Tibial nerve (tissue), 3 donors: ENCODE measurements at regions not wholly inside any gene's neighbourhood (a gene's known extent, or its start where the extent isn't known, plus 50 kb on each side); places are given as distances from the start of the nearest gene placed in this dataset.
A peak's percentile ranks its signal among the peaks of the same experiment; 100 is the strongest.

Source experiments
- CTCF ChIP-seq, 5 experiments: fragments of 200-600 bp in 3 of 5; fragments of 450-650 bp in 2 of 5; sonication (generic) in 3 of 5; IDR thresholded peaks; one replicate each; pipeline ENCODE4 v1.5.1; 2016 to 2019; ENCODE audit warnings: antibody characterized with exemption in 5 of 5, mild to moderate bottlenecking in 3 of 5, moderate library complexity in 2 of 5
- POLR2A ChIP-seq, 2 donors: fragments of 450-650 bp; IDR thresholded peaks; one replicate each; pipeline ENCODE4 v1.6.1; 2017; ENCODE audit warnings: antibody characterized with exemption in 2 of 2, mild to moderate bottlenecking in 2 of 2, moderate library complexity in 2 of 2

DNA sequence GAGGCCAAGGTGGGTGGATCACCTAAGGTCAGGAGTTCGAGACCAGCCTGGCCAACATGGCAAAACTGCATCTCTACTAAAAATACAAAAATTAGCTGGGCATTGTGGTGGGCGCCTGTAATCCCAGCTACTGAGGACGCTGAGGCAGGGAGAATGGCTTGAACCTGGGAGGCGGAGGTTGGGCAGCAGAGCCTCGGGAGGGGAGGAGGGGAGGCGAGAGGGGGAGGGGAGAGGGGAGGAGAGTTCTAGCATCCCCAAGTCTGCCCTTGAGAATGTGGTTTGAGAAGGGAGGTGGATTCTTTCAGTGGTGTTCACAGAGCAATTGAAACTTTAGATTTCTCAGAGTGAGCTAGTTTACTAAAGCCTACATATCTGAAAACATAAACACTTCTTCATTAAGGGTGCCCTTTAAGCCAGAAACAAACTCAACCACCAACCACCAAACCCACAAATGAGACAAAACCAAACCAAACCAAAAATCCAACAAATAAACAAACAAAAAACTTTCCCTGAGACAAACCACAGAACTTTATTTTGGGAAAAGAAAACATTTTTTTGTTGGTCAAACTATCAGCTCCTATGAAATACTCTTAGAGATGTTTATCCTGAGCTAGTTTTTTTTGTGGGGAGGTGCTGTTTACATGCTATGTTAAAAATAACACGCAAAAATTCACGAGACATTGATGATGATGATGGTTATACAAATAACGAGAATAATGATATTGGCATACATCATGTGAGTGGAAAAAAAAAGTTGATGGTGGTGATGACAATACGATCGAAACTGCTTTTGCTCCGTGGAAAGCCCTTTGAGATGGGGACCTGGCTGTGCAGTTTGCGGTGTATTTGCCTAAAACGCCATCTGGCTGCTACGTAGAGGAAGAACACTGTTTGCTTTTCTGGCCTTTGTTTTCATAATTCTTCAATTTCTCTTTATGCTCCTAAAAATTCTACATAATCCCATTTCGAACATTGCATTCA lies 98.2 kb upstream of the PRKX start:
- TF ChIP-seq CTCF (IDR thresholded peaks at IDR 0.05) (peak; percentile 40 to 73 (median 61)), POLR2A (IDR thresholded peaks at IDR 0.05) (no peak)
